Activated CD4-positive, alpha-beta T cell treated with anti-CD3 and anti-CD28 coated beads, Interleukin-10, Interleukin-2, amounts not matched to agents 100 ng/mL and 50 ng/mL, durations not matched to agents 16 hours and 8 hours (primary cell): ENCODE measurements at regions not wholly inside any gene's neighbourhood (a gene's known extent, or its start where the extent isn't known, plus 50 kb on each side); places are given as distances from the start of the nearest gene placed in this dataset.

ENCODE experiments used
- DNase-seq: peaks from one replicate; pipeline ENCODE4 v3.0.0-alpha.2; 2020

DNA sequence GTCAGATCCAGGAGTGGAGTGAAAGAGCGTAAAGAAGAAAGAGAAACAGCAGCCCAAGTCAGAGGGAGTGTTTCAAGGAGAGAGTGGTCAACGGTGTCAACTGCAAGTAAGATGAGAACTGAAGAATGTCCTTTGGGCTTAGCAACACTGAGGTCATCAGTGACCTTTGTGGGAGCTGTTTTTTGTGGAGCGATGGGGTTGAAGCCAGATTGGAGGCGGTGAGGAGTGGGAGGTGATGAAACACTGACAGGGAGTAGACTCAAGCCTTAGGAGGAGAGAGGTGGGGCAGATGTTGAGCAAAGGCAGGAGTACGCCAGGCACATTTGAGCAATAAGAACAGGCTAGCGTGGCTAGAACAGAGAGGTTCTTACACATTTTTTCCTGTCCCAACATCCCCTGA lies 103.7 kb upstream of the GNAO1 start:
- no peak for DNase-seq

- no peak for DNase-seq
Observed at GRCh38 chr16:56081371-56081770, 109.9 kb upstream of the GNAO1 start.

DNA sequence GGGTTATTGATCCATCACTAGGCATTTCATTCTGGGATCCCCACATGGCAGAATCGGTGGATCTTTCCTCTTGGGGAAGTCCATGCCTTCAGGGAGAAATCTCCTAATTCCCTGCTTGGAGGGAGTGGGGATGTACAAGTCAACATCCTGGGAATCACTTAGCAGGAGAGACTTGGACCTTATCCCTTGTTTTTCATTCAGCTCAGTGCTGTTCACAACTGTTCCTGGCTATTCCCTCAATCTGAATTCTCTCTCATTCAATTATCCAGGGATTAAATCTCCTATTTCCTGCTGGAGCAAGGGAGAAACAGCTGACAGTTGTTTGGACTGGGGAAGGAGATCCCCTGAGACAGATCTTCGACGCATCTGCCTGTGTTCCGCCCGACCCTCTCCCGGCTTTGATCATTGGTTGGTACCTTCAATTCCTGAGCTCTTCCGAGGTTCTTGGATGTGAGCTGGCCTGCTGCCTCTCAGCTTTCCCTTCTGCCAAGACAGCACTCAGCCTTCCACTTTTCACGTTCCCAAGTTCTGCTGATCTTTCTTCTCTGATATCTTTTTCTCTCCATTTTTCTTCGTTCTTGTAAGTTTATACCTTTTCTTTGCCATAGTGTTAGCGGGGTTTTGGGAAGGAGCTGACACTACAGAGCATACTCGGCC lies 115.4 kb upstream of the GNAO1 start:
- DNase-seq: no peak

- DNase-seq: no peak
Observed at GRCh38 chr16:56073508-56073907, 117.8 kb upstream of the GNAO1 start.

- no peak for DNase-seq
Observed at GRCh38 chr16:56072096-56072495, 119.2 kb upstream of the GNAO1 start.

- no peak for DNase-seq
Observed at GRCh38 chr16:56068816-56069215, 122.5 kb upstream of the GNAO1 start.

DNA sequence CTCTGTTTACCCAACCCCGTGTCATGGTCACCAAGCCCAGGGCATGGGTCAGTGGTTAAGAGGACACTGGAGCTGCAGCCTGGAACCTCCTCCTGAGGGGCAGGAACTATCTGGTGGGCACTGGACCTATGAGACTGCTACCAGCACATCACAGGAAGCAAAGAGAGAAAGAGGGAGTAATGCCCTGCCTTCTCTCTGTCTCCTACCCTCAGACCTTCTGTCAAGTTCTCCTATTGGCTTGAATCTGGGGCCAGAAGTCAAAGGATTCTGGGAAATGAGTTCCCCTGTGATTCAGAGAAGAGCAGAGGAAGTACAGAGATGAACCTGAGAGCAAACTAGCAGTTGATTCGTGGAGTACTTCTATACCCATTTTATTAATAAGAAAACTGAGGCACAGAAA lies 123.0 kb upstream of the GNAO1 start:
- peak; percentile 7 for DNase-seq

DNA sequence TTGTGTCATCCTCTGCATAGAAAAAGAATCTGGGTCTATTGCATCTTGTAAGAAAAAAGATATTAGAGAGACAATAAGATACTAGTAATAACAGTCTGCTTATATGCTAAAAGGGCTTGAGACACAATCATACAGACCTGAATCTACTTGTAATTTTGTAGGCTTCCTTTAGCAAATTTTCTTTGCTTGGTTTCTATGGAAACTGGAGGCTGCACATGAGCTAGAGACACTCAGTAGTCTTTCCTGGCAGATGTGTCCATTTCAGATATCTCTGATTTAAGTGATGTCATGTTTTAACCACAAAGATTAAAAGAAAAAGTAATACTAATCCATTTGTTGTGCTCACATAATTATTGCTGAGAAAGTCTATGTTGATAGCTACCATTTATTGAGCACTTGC lies 123.9 kb upstream of the GNAO1 start:
- DNase-seq: no peak

DNA sequence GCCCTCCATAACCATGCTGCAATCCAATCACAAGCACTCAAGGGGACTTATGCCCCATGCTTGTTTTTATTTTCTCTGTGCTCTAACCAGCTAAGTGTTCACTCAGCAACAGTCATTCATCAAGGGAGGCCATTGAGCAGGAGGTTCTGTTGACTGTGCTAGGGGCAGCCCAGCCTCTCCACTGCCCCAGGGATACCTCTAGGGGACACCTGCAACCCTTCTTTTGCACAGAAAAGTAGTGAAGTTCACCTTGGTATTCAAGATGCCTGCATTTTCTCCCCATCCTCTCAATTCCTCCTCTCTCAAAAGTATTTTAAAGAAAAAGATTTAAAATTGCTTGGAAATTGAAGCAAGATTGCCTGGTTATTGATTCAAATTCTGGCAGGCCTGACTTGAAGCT lies 124.7 kb upstream of the GNAO1 start:
- DNase-seq: no peak

DNA sequence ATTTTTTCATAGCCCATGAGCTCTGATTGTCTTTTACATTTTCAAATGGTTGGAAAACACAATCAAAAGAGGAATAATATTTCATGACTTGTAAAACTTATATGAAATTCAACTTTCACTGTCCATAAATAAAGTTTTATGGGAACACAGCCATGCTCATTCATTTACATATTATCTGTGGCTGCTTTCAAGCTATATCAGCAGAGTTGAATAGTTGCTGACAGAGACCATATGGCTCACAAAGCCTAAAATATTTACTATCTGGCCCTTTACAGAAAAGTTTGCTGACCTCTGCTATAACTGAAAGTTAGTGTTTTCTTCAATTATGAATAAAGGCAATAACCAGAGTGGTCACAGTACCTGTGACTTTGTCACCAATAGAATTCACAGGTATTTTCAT lies 128.2 kb upstream of the GNAO1 start:
- no peak for DNase-seq

GRCh38 chr16:56057151-56057550 lies 134.1 kb upstream of the GNAO1 start:
- no peak for DNase-seq

- DNase-seq: no peak
Observed at GRCh38 chr16:56050916-56051315, 140.4 kb upstream of the GNAO1 start.

DNA sequence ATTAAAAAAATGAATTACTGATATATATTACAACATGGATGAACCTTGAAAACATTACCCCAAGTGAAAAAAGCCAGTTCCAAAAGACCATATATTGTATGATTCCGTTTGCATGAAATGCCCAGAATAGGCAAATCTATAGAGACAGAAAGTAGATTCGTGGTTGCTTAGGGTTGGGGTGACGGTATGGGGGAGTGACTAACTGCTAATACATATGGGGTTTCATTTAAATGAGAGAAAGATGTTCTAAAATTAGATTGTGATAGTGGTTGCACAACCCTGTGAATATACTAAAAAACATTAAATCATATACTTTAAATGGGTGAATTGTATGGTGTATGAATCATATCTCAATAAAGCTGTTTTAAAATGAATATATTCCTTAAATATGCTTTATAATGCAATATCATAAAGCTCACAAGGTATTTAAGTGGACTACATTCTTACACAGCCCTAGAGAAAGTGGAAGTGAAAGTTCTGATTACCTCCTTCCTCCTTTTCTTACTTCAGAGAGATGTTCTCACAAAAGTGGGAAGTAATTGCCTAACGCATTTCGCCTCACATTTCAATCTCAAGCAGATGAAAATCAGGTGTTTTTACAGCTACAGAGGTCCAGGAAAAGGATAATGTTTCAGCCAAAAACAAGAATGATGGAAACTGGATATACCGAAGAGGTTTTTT lies 142.7 kb upstream of the GNAO1 start:
- no peak for DNase-seq

GRCh38 chr16:56047307-56048234 lies 143.7 kb upstream of the GNAO1 start:
- DNase-seq: no peak

- DNase-seq: no peak
Observed at GRCh38 chr16:56042416-56042815, 148.9 kb upstream of the GNAO1 start.

- DNase-seq: peak; percentile 17
Observed at GRCh38 chr16:56041556-56042140, 149.6 kb upstream of the GNAO1 start.

- DNase-seq: no peak
Observed at GRCh38 chr16:56038564-56039098, 152.7 kb upstream of the GNAO1 start.

DNA sequence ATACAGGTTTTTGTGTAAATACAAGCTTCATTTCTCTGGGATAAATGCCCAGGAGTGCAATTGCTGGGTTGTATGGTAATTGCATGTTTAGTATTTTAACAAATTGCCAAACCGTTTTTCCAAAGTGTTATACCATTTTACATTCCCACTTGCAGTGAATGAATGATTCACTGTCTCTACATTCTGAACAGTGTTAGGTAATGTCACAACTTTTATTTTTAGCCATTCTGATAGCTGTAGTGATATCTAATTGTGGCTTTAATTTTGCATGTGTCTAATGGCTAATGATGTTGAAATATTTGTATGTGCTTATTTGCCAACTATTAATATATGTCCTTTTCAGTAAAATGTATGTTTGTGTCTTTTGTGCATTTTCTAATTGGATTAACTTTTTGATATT lies 156.9 kb upstream of the CES5A start:
- no peak for DNase-seq

GRCh38 chr16:56029026-56029425 lies 153.9 kb upstream of the CES5A start:
- DNase-seq: no peak

DNA sequence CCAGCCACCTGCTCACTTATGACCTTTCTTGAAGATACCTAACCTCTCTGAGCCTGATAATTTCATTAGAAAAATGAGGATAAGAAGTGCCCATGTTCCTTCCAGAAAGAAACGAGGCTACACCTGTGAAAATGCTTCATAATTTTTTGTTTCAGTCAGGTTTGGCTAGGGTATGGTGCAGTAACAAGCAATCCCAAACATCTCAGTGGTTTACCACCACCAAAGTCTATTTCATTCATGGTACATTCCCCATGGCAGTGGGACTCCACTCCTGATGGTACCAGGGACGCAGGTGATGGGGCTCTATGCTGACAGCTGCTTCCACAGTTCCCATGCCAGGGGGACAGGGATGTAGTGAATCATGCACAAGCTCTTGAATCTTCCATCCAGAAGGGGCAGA lies 147.6 kb upstream of the CES5A start:
- DNase-seq: no peak

GRCh38 chr16:56019274-56019673 lies 144.1 kb upstream of the CES5A start:
- no peak for DNase-seq

DNA sequence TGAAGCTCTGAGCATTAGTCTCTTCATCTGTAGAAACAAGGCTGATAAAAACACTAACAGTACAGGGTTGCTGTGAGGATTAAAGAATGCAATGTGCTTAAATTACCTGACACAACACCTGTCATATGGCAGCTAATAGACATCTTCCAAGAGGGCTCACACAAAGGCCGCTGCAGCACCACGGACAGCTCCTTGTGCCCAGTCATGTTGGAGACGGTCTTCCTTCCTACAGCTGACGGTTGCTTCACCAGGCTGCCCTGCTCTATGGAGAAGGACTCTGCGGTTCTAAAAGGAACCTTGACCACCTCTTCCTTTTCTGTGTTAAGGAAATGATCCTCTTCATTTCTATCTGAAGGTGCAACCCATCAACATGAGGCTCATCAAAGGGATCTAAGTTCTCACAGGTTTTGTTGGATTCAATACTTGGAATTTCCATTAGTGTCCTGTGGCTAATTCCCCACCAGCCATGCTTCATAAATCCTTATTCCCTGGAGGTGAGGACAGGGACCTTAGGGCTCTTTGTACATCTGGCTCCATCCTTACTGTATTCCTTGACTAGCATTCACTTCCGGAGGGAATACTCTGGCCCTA lies 138.9 kb upstream of the CES5A start:
- DNase-seq: peak; percentile 34

DNA sequence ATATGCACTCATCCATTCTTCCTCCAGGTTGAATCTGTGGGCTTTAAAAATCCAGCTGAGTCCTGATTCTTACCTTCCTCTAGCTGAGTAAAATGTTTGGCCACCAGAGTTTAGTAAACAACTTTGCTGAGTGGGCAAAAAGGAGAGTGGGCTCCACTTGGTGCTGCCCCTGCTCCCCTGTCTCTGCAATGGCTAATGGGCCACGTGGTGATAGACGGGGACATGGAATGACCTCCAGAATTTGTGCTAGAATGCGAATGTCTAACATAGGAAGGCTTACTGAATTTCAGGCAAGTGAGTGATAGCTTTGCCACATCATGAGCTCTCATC lies 137.3 kb upstream of the CES5A start:
- no peak for DNase-seq
